Caco-2 (cell line): ENCODE measurements at regions not wholly inside any gene's neighbourhood (a gene's known extent, or its start where the extent isn't known, plus 50 kb on each side); places are given as distances from the start of the nearest gene placed in this dataset.

Source experiments
- BruUV-seq: library from RNA; stranded (reverse); fragments of 400-500 nt; replicated peaks from 2 replicates; lab custom pipeline; 2021; lab: Mats Ljungman, UMichigan
- CTCF ChIA-PET: fragments of 300-600 bp; sonication (Branson Sonifier 250); formaldehyde crosslinking; loops from one replicate; lab custom pipeline; 2022; ENCODE audit warnings: antibody characterized with exemption; lab: Charles Lee
- POLR2A ChIA-PET: fragments of 300-600 bp; sonication (Branson Sonifier 250); formaldehyde crosslinking; loops from one replicate; lab custom pipeline; 2022; ENCODE audit warnings: antibody characterized with exemption; lab: Charles Lee
- DNase-seq, 2 experiments: peaks; one replicate each; pipeline versions ENCODE4 v3.0.0 to v3.0.0-alpha.2; 2020 to 2022
- H3K27me3 ChIP-seq: replicated peaks from 2 replicates; pipeline ENCODE4 v1.6.0; 2011; ENCODE audit warnings: low read length; ENCODE audit not compliant: control insufficient read depth, insufficient read depth
- H3K36me3 ChIP-seq: 2 replicates; pipeline ENCODE4 v1.5.1; 2011; ENCODE audit warnings: low read length; ENCODE audit not compliant: control insufficient read depth, insufficient read depth
- H3K4me1 ChIP-seq: fragments of 250-450 bp; sonication (Bioruptor Pico); 2 replicates; pipeline ENCODE4 v1.5.1; 2020; ENCODE audit warnings: mild to moderate bottlenecking
- H3K4me3 ChIP-seq: 2 replicates; pipeline ENCODE4 v1.5.1; 2011; ENCODE audit warnings: low read depth, mild to moderate bottlenecking, control low read depth, low read length
- H3K9me3 ChIP-seq: fragments of 250-450 bp; sonication (Bioruptor Pico); 2 replicates; pipeline ENCODE4 v1.5.1; 2020; ENCODE audit warnings: mild to moderate bottlenecking, moderate library complexity
- H3K27ac Mint-ChIP-seq: one replicate; pipeline ENCODE4 v1.8.0; 2022; ENCODE audit warnings: mixed read lengths; ENCODE audit not compliant: unreplicated experiment
- H3K27me3 Mint-ChIP-seq: one replicate; pipeline ENCODE4 v1.8.0; 2022; ENCODE audit warnings: mixed read lengths; ENCODE audit not compliant: insufficient read depth, unreplicated experiment
- H3K36me3 Mint-ChIP-seq: one replicate; pipeline ENCODE4 v1.8.0; 2022; ENCODE audit warnings: mild to moderate bottlenecking, mixed read lengths; ENCODE audit not compliant: insufficient read depth, unreplicated experiment
- H3K4me1 Mint-ChIP-seq: one replicate; pipeline ENCODE4 v1.8.0; 2022; ENCODE audit warnings: low read depth, mixed read lengths; ENCODE audit not compliant: unreplicated experiment
- H3K4me3 Mint-ChIP-seq: one replicate; pipeline ENCODE4 v1.8.0; 2022; ENCODE audit warnings: mild to moderate bottlenecking, moderate library complexity, mixed read lengths; ENCODE audit not compliant: unreplicated experiment
- H3K9me3 Mint-ChIP-seq: one replicate; pipeline ENCODE4 v1.8.0; 2022; ENCODE audit warnings: mixed read lengths; ENCODE audit not compliant: unreplicated experiment
- CTCF ChIP-seq, 2 experiments: fragments of 200-600 bp in 1 of 2; IDR thresholded peaks; 1 replicate in 1 of 2; 2 replicates in 1 of 2; pipeline versions ENCODE4 v1.5.1 to v1.8.0; 2011 to 2022; ENCODE audit warnings: antibody characterized with exemption in 1 of 2, control low read depth in 1 of 2, inconsistent platforms in 1 of 2, low read depth in 1 of 2, low read length in 1 of 2, mild to moderate bottlenecking in 1 of 2, moderate library complexity in 1 of 2; ENCODE audit not compliant: insufficient read depth in 1 of 2, severe bottlenecking in 1 of 2, unreplicated experiment in 1 of 2
- intact Hi-C: fragments of 100-400 bp; cut with micrococcal nuclease; formaldehyde crosslinking; loops from one replicate; pipeline ENCODE4 v1.10.0; 2022; ENCODE audit not compliant: unreplicated experiment

DNA sequence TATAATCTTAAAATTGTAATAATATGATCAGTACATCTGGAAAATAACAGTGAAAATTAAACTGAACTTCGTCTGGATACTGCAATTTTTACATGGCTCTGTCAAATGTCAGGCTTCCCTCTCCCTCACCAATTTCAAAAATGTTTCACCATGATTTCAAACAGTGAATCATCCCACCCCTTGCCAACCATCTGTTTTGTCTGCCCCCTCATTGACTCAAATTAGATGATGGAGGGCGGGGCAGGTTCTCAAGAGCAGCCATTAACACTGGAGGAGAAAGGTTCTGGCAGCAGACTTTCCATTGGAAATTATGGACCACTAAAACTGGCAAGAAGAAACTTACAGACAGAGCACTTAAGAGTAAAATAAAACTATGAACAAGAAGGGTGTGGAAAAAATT is 1195.7 kb upstream of the ZEB2 start:
- no peaks in the 10 kb centered on the region for H3K9me3 Mint-ChIP-seq
- BruUV-seq, result no TSS peak
- H3K36me3 ChIP-seq, result no peaks in the 10 kb centered on the region
- H3K4me1 Mint-ChIP-seq, result no peaks in the 10 kb centered on the region
- TF ChIP-seq CTCF (IDR thresholded peaks at IDR 0.05; ENCODE audit: insufficient read depth in 1 of 2, low read depth in 1 of 2, low read length in 1 of 2, severe bottlenecking in 1 of 2, unreplicated experiment in 1 of 2), result no peak
- no peaks in the 10 kb centered on the region for H3K27me3 ChIP-seq
- H3K9me3 ChIP-seq, result no peaks in the 10 kb centered on the region
- no peak overlapping the region for H3K4me3 ChIP-seq
- CTCF ChIA-PET, result no interaction called here
- H3K36me3 Mint-ChIP-seq, result no peaks in the 10 kb centered on the region
- no peaks in the 10 kb centered on the region for H3K27me3 Mint-ChIP-seq
- H3K4me1 ChIP-seq, result no peaks in the 10 kb centered on the region
- intact Hi-C loops, result no loop called here
- DNase-seq, result no peak
- POLR2A ChIA-PET, result no interaction called here
- H3K27ac Mint-ChIP-seq, result no peak overlapping the region
- no peak overlapping the region for H3K4me3 Mint-ChIP-seq

DNA sequence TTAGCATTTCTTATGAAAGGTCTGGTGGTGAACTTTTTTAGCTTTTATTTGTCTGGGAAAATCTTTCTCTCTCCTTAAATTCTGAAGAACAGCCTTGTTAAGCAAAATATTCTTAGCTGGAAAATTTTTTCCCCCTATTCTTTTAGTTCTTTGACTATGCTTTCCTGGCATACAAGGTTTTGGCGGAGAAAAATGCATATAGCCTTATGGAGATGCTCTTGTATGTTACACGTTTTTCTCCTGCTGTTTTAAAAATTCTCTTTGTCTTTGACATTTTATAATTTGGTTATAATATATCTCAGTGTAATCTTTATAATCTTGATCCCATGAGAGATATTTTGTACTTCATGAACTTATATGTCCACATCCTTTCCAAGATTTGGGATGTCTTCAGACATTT is 1190.4 kb upstream of the ZEB2 start:
- Histone ChIP-seq H3K4me1 (no peaks in the 10 kb centered on the region), H3K36me3 (no peaks in the 10 kb centered on the region), H3K9me3 (peaks cover 3% of the 10 kb centered on the region; the same call in 1 of the 2 replicates), H3K27me3 (no peaks in the 10 kb centered on the region), H3K4me3 (no peak overlapping the region)
- ChIA-PET POLR2A (no interaction called here), CTCF (no interaction called here)
- no TSS peak for BruUV-seq
- Mint-ChIP-seq H3K9me3 (peaks cover 3% of the 10 kb centered on the region), H3K4me3 (no peak overlapping the region), H3K4me1 (no peaks in the 10 kb centered on the region), H3K27me3 (no peaks in the 10 kb centered on the region), H3K27ac (no peak overlapping the region), H3K36me3 (no peaks in the 10 kb centered on the region)
- DNase-seq, result no peak
- TF ChIP-seq CTCF (IDR thresholded peaks at IDR 0.05; ENCODE audit: insufficient read depth in 1 of 2, low read depth in 1 of 2, low read length in 1 of 2, severe bottlenecking in 1 of 2, unreplicated experiment in 1 of 2), result no peak
- intact Hi-C loops, result no loop called here

GRCh38 chr2:145702305-145702704 is 1182.4 kb upstream of the ZEB2 start:
- CTCF ChIA-PET, result no interaction called here
- Histone ChIP-seq H3K9me3 (peaks cover 12% of the 10 kb centered on the region), H3K27me3 (no peaks in the 10 kb centered on the region), H3K4me1 (no peaks in the 10 kb centered on the region), H3K36me3 (no peaks in the 10 kb centered on the region), H3K4me3 (no peak overlapping the region)
- Mint-ChIP-seq H3K36me3 (no peaks in the 10 kb centered on the region), H3K4me1 (no peaks in the 10 kb centered on the region), H3K27me3 (no peaks in the 10 kb centered on the region), H3K27ac (no peak overlapping the region), H3K4me3 (no peak overlapping the region), H3K9me3 (peaks cover 17% of the 10 kb centered on the region)
- POLR2A ChIA-PET, result no interaction called here
- intact Hi-C loops, result no loop called here
- DNase-seq, result no peak
- no TSS peak for BruUV-seq
- no peak for TF ChIP-seq CTCF (IDR thresholded peaks at IDR 0.05; ENCODE audit: insufficient read depth in 1 of 2, low read depth in 1 of 2, low read length in 1 of 2, severe bottlenecking in 1 of 2, unreplicated experiment in 1 of 2)
